ENCODE measurements at regions not wholly inside any gene's neighbourhood (a gene's known extent, or its start where the extent isn't known, plus 50 kb on each side); places are given as distances from the start of the nearest gene placed in this dataset.
A peak's percentile ranks its signal among the peaks of the same experiment; 100 is the strongest.
"Not testable (repeated sequence)": the region's sequence is repeated elsewhere in the genome, so short reads cannot be mapped to it uniquely, and the experiment has no call there.

- no peak for DNase-seq
Measured at GRCh38 chr1:181173761-181174447, 85.4 kb downstream of the IER5 start.

GRCh38 chr1:181174861-181175260, 86.4 kb downstream of the IER5 start:
- no peak for DNase-seq

GRCh38 chr1:181175356-181175910, 86.9 kb downstream of the IER5 start:
- no peak for DNase-seq

GRCh38 chr1:181175955-181176354, 87.5 kb downstream of the IER5 start:
- no peak for DNase-seq

GRCh38 chr1:181178241-181178879, 89.9 kb downstream of the IER5 start:
- no peak for DNase-seq

GRCh38 chr1:181179279-181179986, 90.9 kb downstream of the IER5 start:
- no peak for DNase-seq

GRCh38 chr1:181179987-181180365, 91.5 kb downstream of the IER5 start:
- DNase-seq = no peak

GRCh38 chr1:181180407-181181031, 92.0 kb downstream of the IER5 start:
- no peak for DNase-seq

- DNase-seq = no peak
Measured at GRCh38 chr1:181181792-181182585, 93.5 kb downstream of the IER5 start.

GRCh38 chr1:181184621-181185020, 96.1 kb downstream of the IER5 start:
- DNase-seq = no peak

- no peak for DNase-seq
Measured at GRCh38 chr1:181185461-181185860, 97.0 kb downstream of the IER5 start.

- DNase-seq = not testable (repeated sequence)
Measured at GRCh38 chr1:181186133-181186532, 97.6 kb downstream of the IER5 start.

- no peak for DNase-seq
Measured at GRCh38 chr1:181187337-181188126, 99.0 kb downstream of the IER5 start.

- DNase-seq = no peak
Measured at GRCh38 chr1:181189245-181189644, 100.7 kb downstream of the IER5 start.

- DNase-seq = peak; percentile 42
Measured at GRCh38 chr1:181189691-181190363, 101.3 kb downstream of the IER5 start.

GRCh38 chr1:181190364-181191035, 102.0 kb downstream of the IER5 start:
- no peak for DNase-seq

- DNase-seq = no peak
Measured at GRCh38 chr1:181191494-181192040, 103.1 kb downstream of the IER5 start.

GRCh38 chr1:181192316-181192715, 103.8 kb downstream of the IER5 start:
- DNase-seq = no peak

GRCh38 chr1:181202986-181203555, 114.6 kb downstream of the IER5 start:
- DNase-seq = no peak

- DNase-seq = no peak
Measured at GRCh38 chr1:181204530-181204929, 116.0 kb downstream of the IER5 start.

Data from GDM1 (cell line).